OCI-LY1 (cell line): ENCODE measurements at regions not wholly inside any gene's neighbourhood (a gene's known extent, or its start where the extent isn't known, plus 50 kb on each side); places are given as distances from the start of the nearest gene placed in this dataset.

Source experiments
- CTCF ChIP-seq: fragments of 200-600 bp; sonication (generic), shearing (Covaris generic); IDR thresholded peaks from 2 replicates; pipeline ENCODE4 v1.5.1; 2017; ENCODE audit warnings: mild to moderate bottlenecking, antibody characterized with exemption, low read length, moderate library complexity, mixed read lengths
- EZH2 ChIP-seq: fragments of 200-600 bp; sonication (generic), shearing (Covaris generic); IDR thresholded peaks from 2 replicates; pipeline ENCODE4 v1.8.0; 2017; ENCODE audit warnings: borderline replicate concordance, mixed run types, mild to moderate bottlenecking, antibody characterized with exemption, low read length, moderate library complexity, mixed read lengths

GRCh38 chr3:72232777-72233176 is 447.8 kb upstream of the PROK2 start:
- no peak for TF ChIP-seq EZH2
- TF ChIP-seq CTCF: peak; percentile 19; the same call in 1 of the 2 replicates
